Activated T-helper 1 cell treated with anti-CD3 and anti-CD28 coated beads, Interleukin-12 subunit alpha, Interleukin-12 subunit beta, Interleukin-2, Interleukin-4 antibody, amounts not matched to agents 30 ng/mL and 10 ng/mL and 1 ng/mL, durations not matched to agents 14 hours and 24 hours and 36 hours (primary cell): ENCODE measurements at regions not wholly inside any gene's neighbourhood (a gene's known extent, or its start where the extent isn't known, plus 50 kb on each side); places are given as distances from the start of the nearest gene placed in this dataset.

Source experiments
- DNase-seq: peaks from one replicate; pipeline ENCODE4 v3.0.0; 2021; ENCODE audit warnings: low spot score
- H3K27ac Mint-ChIP-seq: one replicate; pipeline ENCODE4 v1.8.0; 2021; ENCODE audit warnings: mild to moderate bottlenecking, mixed read lengths
- H3K27me3 Mint-ChIP-seq: one replicate; pipeline ENCODE4 v1.8.0; 2022; ENCODE audit warnings: mild to moderate bottlenecking, moderate library complexity, mixed read lengths; ENCODE audit not compliant: insufficient read depth
- H3K36me3 Mint-ChIP-seq: one replicate; pipeline ENCODE4 v1.8.0; 2021; ENCODE audit warnings: low read depth, mixed read lengths
- H3K4me1 Mint-ChIP-seq: one replicate; pipeline ENCODE4 v1.8.0; 2021; ENCODE audit warnings: low read depth, mixed read lengths
- H3K4me3 Mint-ChIP-seq: one replicate; pipeline ENCODE4 v1.8.0; 2021; ENCODE audit warnings: mild to moderate bottlenecking, moderate library complexity, mixed read lengths
- H3K9me3 Mint-ChIP-seq: one replicate; pipeline ENCODE4 v1.8.0; 2021; ENCODE audit warnings: mixed read lengths
- intact Hi-C: fragments of 100-400 bp; cut with micrococcal nuclease; formaldehyde crosslinking; loops from one replicate; pipeline ENCODE4 v1.15.1; 2024

GRCh38 chr1:96533820-96534219 lies 187.8 kb upstream of the PTBP2 start:
- no peaks in the 10 kb centered on the region for H3K27me3 Mint-ChIP-seq
- DNase-seq: no peak
- no peaks in the 10 kb centered on the region for H3K36me3 Mint-ChIP-seq
- H3K4me3 Mint-ChIP-seq: no peak overlapping the region
- peaks cover 5% of the 10 kb centered on the region for H3K9me3 Mint-ChIP-seq
- intact Hi-C loops: no loop called here
- no peaks in the 10 kb centered on the region for H3K4me1 Mint-ChIP-seq
- H3K27ac Mint-ChIP-seq: no peak overlapping the region

- H3K4me3 Mint-ChIP-seq: no peak overlapping the region
- no peaks in the 10 kb centered on the region for H3K36me3 Mint-ChIP-seq
- H3K9me3 Mint-ChIP-seq: no peaks in the 10 kb centered on the region
- no peaks in the 10 kb centered on the region for H3K27me3 Mint-ChIP-seq
- H3K4me1 Mint-ChIP-seq: no peaks in the 10 kb centered on the region
- intact Hi-C loops: no loop called here
- no peak for DNase-seq
- no peak overlapping the region for H3K27ac Mint-ChIP-seq
Measured at GRCh38 chr1:96536581-96536980, 185.0 kb upstream of the PTBP2 start.

- no peaks in the 10 kb centered on the region for H3K36me3 Mint-ChIP-seq
- no peak overlapping the region for H3K4me3 Mint-ChIP-seq
- intact Hi-C loops: no loop called here
- no peak overlapping the region for H3K27ac Mint-ChIP-seq
- H3K4me1 Mint-ChIP-seq: no peaks in the 10 kb centered on the region
- H3K9me3 Mint-ChIP-seq: no peaks in the 10 kb centered on the region
- no peak for DNase-seq
- H3K27me3 Mint-ChIP-seq: no peaks in the 10 kb centered on the region
Measured at GRCh38 chr1:96538111-96538641, 183.4 kb upstream of the PTBP2 start.

- Mint-ChIP-seq H3K27ac (no peak overlapping the region), H3K9me3 (no peaks in the 10 kb centered on the region), H3K36me3 (no peaks in the 10 kb centered on the region), H3K27me3 (no peaks in the 10 kb centered on the region), H3K4me3 (no peak overlapping the region), H3K4me1 (no peaks in the 10 kb centered on the region)
- DNase-seq: no peak
- intact Hi-C loops: no loop called here
Measured at GRCh38 chr1:96538883-96539282, 182.7 kb upstream of the PTBP2 start.

DNA sequence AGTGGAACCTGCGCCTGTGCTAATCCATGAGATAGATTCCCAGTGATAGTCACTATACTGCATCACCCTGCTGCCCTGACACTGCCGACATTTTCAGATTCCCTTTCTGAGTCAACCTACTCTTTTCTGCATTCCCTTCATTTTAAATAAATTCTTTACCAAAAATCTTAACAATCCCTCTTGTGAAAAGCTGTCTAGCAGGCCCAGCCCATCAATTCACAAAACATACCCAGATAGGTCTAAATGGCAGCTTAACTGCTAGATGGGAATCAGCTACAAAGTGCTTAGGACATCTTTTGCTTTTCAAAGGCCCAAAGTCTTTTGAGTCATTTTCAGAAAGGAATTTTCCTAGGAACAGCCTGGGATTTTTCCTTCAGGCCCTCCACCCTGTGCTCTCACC lies 180.1 kb upstream of the PTBP2 start:
- H3K4me3 Mint-ChIP-seq: no peak overlapping the region
- no peaks in the 10 kb centered on the region for H3K36me3 Mint-ChIP-seq
- DNase-seq: no peak
- intact Hi-C loops: no loop called here
- H3K4me1 Mint-ChIP-seq: no peaks in the 10 kb centered on the region
- no peaks in the 10 kb centered on the region for H3K27me3 Mint-ChIP-seq
- no peak overlapping the region for H3K27ac Mint-ChIP-seq
- no peaks in the 10 kb centered on the region for H3K9me3 Mint-ChIP-seq

DNA sequence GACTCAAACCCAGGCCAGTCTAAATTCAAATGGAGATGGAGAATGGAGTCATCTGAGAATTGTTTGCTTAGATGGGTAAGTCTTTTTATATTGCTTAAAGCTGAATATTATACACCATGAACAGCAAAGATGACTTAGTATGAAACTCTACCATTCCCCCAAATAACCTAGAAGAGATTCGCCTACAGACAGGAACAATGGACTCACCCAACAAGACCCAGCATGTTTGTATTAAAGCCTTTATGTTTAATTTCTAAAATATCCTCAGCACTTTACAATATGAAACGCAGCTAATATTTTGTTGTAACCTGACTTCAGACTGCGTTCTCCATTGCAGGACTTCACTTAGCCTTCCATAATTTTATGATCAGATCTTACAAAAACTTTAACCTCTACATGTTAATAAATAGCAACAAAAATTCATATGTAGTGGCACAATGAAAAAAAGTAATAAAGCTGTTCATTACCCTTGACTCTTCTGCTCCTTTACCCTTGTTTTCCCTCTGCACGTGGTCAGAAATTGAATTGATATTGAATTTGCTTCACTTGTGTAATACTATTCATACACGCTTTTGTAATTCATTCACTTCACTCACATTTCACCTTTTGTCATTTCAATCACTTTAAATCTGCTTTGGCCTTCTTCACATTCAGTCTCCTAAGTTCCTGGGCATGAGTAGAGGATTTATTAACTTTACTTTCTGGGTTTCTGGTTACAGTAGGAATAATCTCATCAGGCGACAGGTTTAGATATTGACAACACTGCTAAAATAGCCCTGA lies 177.3 kb upstream of the PTBP2 start:
- no peaks in the 10 kb centered on the region for H3K36me3 Mint-ChIP-seq
- no peak for DNase-seq
- no peaks in the 10 kb centered on the region for H3K9me3 Mint-ChIP-seq
- H3K27me3 Mint-ChIP-seq: no peaks in the 10 kb centered on the region
- H3K27ac Mint-ChIP-seq: no peak overlapping the region
- H3K4me3 Mint-ChIP-seq: no peak overlapping the region
- intact Hi-C loops: no loop called here
- H3K4me1 Mint-ChIP-seq: no peaks in the 10 kb centered on the region

DNA sequence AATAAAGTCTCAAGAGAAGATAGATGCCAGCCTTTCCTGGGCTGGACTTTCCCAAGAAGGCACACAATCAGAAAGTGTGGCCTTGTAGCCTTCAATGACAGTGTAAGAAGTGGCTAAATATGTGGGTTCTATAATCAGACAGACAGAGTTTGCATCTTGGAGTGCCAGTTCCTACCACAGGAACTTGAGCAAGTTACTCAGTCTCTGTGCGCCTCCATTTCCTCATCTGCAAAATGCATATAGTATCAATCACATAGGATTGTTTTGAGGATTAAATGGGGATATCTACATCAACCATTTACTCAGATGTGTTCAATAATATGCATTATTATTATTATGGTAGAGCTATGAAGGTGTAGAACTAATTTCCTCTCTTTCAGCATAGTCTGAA lies 176.8 kb upstream of the PTBP2 start:
- no peak overlapping the region for H3K4me3 Mint-ChIP-seq
- H3K4me1 Mint-ChIP-seq: no peaks in the 10 kb centered on the region
- H3K27me3 Mint-ChIP-seq: peaks cover 2% of the 10 kb centered on the region
- no peak overlapping the region for H3K27ac Mint-ChIP-seq
- no peak for DNase-seq
- H3K36me3 Mint-ChIP-seq: no peaks in the 10 kb centered on the region
- intact Hi-C loops: no loop called here
- no peaks in the 10 kb centered on the region for H3K9me3 Mint-ChIP-seq

GRCh38 chr1:96545935-96546656 lies 175.5 kb upstream of the PTBP2 start:
- Mint-ChIP-seq H3K27ac (no peak overlapping the region), H3K9me3 (no peaks in the 10 kb centered on the region), H3K27me3 (peaks cover 2% of the 10 kb centered on the region), H3K4me1 (no peaks in the 10 kb centered on the region), H3K4me3 (no peak overlapping the region), H3K36me3 (no peaks in the 10 kb centered on the region)
- DNase-seq: no peak
- intact Hi-C loops: no loop called here

- no peaks in the 10 kb centered on the region for H3K36me3 Mint-ChIP-seq
- no peaks in the 10 kb centered on the region for H3K4me1 Mint-ChIP-seq
- H3K27me3 Mint-ChIP-seq: peaks cover 2% of the 10 kb centered on the region
- H3K27ac Mint-ChIP-seq: no peak overlapping the region
- DNase-seq: no peak
- H3K4me3 Mint-ChIP-seq: no peak overlapping the region
- H3K9me3 Mint-ChIP-seq: no peaks in the 10 kb centered on the region
- intact Hi-C loops: no loop called here
Measured at GRCh38 chr1:96550061-96550460, 171.5 kb upstream of the PTBP2 start.

GRCh38 chr1:96552451-96552850 lies 169.1 kb upstream of the PTBP2 start:
- no peak overlapping the region for H3K4me3 Mint-ChIP-seq
- H3K36me3 Mint-ChIP-seq: no peaks in the 10 kb centered on the region
- intact Hi-C loops: no loop called here
- peaks cover 2% of the 10 kb centered on the region for H3K27me3 Mint-ChIP-seq
- no peaks in the 10 kb centered on the region for H3K9me3 Mint-ChIP-seq
- no peaks in the 10 kb centered on the region for H3K4me1 Mint-ChIP-seq
- DNase-seq: no peak
- no peak overlapping the region for H3K27ac Mint-ChIP-seq

GRCh38 chr1:96553811-96554210 lies 167.8 kb upstream of the PTBP2 start:
- Mint-ChIP-seq H3K4me1 (no peaks in the 10 kb centered on the region), H3K4me3 (no peak overlapping the region), H3K27ac (no peak overlapping the region), H3K27me3 (peaks cover 2% of the 10 kb centered on the region), H3K9me3 (no peaks in the 10 kb centered on the region), H3K36me3 (no peaks in the 10 kb centered on the region)
- intact Hi-C loops: no loop called here
- no peak for DNase-seq

GRCh38 chr1:96554364-96554763 lies 167.2 kb upstream of the PTBP2 start:
- peaks cover 2% of the 10 kb centered on the region for H3K27me3 Mint-ChIP-seq
- H3K4me1 Mint-ChIP-seq: no peaks in the 10 kb centered on the region
- no peak overlapping the region for H3K27ac Mint-ChIP-seq
- H3K9me3 Mint-ChIP-seq: no peaks in the 10 kb centered on the region
- no peak overlapping the region for H3K4me3 Mint-ChIP-seq
- intact Hi-C loops: no loop called here
- no peak for DNase-seq
- no peaks in the 10 kb centered on the region for H3K36me3 Mint-ChIP-seq

GRCh38 chr1:96557336-96557735 lies 164.2 kb upstream of the PTBP2 start:
- H3K27me3 Mint-ChIP-seq: no peaks in the 10 kb centered on the region
- H3K27ac Mint-ChIP-seq: no peak overlapping the region
- H3K4me1 Mint-ChIP-seq: no peaks in the 10 kb centered on the region
- no peaks in the 10 kb centered on the region for H3K9me3 Mint-ChIP-seq
- intact Hi-C loops: no loop called here
- no peak for DNase-seq
- no peak overlapping the region for H3K4me3 Mint-ChIP-seq
- no peaks in the 10 kb centered on the region for H3K36me3 Mint-ChIP-seq
